B cell (primary cell): ENCODE measurements at regions not wholly inside any gene's neighbourhood (a gene's known extent, or its start where the extent isn't known, plus 50 kb on each side); places are given as distances from the start of the nearest gene placed in this dataset.

ENCODE experiments used
- ATAC-seq: fragments of 200-7000 bp; cut with Tn5 transposase; one replicate; pipeline ENCODE4 v1.10.0; 2021; ENCODE audit warnings: low read depth, mild to moderate bottlenecking, moderate number of reproducible peaks, moderate library complexity
- CTCF ChIA-PET: fragments of 350-600 bp; sonication (Branson Sonifier 250); formaldehyde crosslinking; loops from one replicate; lab custom pipeline; 2021; ENCODE audit warnings: antibody characterized with exemption, inconsistent platforms; lab: Charles Lee
- POLR2A ChIA-PET: fragments of 350-600 bp; sonication (Branson Sonifier 250); formaldehyde crosslinking; loops from one replicate; lab custom pipeline; 2021; ENCODE audit warnings: antibody characterized with exemption; lab: Charles Lee
- DNase-seq: peaks from one replicate; pipeline ENCODE4 v3.0.0; 2013
- H2AFZ ChIP-seq: 2 replicates; pipeline ENCODE4 v1.6.1; 2012; ENCODE audit warnings: mild to moderate bottlenecking, low read depth, low read length; ENCODE audit not compliant: insufficient read depth, poor library complexity, severe bottlenecking
- H3K27ac ChIP-seq, 2 donors: 1 replicate in 1 of 2; 2 replicates in 1 of 2; pipeline ENCODE4 v1.5.1; 2012 to 2013; ENCODE audit warnings: low read length in 2 of 2, mild to moderate bottlenecking in 2 of 2, moderate library complexity in 1 of 2
- H3K27me3 ChIP-seq, 4 experiments: fragments of 200-600 bp in 1 of 4; sonication (generic) in 1 of 4; replicated peaks in 1 of 4; 1 replicate in 2 of 4; 2 replicates in 2 of 4; pipeline versions ENCODE4 v1.6.1 to v1.7.0; 2013 to 2016; ENCODE audit warnings: low read length in 3 of 4, mild to moderate bottlenecking in 2 of 4, mixed read lengths in 1 of 4, moderate library complexity in 1 of 4; ENCODE audit not compliant: insufficient read depth in 4 of 4, control insufficient read depth in 3 of 4; ENCODE audit errors: control extremely low read depth in 1 of 4
- H3K36me3 ChIP-seq, 2 experiments: replicated peaks in 1 of 2; 1 replicate in 1 of 2; 2 replicates in 1 of 2; pipeline versions ENCODE4 v1.6.1 to v1.7.1; 2013; ENCODE audit warnings: low read length in 1 of 2; ENCODE audit not compliant: insufficient read depth in 2 of 2, control insufficient read depth in 1 of 2; ENCODE audit errors: control extremely low read depth in 1 of 2, extremely low read depth in 1 of 2
- H3K4me1 ChIP-seq, 2 donors: fragments of 200-600 bp in 1 of 2; sonication (generic) in 1 of 2; 1 replicate in 1 of 2; 2 replicates in 1 of 2; pipeline versions ENCODE4 v1.5.1 to v1.6.1; 2013 to 2017; ENCODE audit warnings: low read length in 2 of 2; ENCODE audit not compliant: control insufficient read depth in 2 of 2, insufficient read depth in 2 of 2
- H3K4me2 ChIP-seq: replicated peaks from 2 replicates; pipeline ENCODE3; 2012; ENCODE audit warnings: mild to moderate bottlenecking, low read depth, low read length; ENCODE audit not compliant: poor library complexity, severe bottlenecking
- H3K4me3 ChIP-seq, 5 experiments: fragments of 200-600 bp in 1 of 5; sonication (generic) in 1 of 5; 1 replicate in 3 of 5; 2 replicates in 2 of 5; pipeline versions ENCODE4 v1.5.1 to v1.7.0; 2011 to 2016; ENCODE audit warnings: low read length in 4 of 5, mild to moderate bottlenecking in 4 of 5, low read depth in 2 of 5, control low read depth in 1 of 5, moderate library complexity in 1 of 5; ENCODE audit not compliant: insufficient read depth in 1 of 5; ENCODE audit errors: control extremely low read depth in 1 of 5, extremely low read depth in 1 of 5
- H3K79me2 ChIP-seq: fragments of 200-600 bp; sonication (generic); one replicate; pipeline ENCODE4 v1.6.0; 2016; ENCODE audit warnings: low read length; ENCODE audit not compliant: control insufficient read depth, insufficient read depth
- H3K9ac ChIP-seq: fragments of 200-600 bp; sonication (generic); 2 replicates; pipeline ENCODE4 v1.6.1; 2017; ENCODE audit warnings: mild to moderate bottlenecking, low read length, moderate library complexity
- H3K9me3 ChIP-seq, 3 donors: one replicate each; pipeline versions ENCODE4 v1.6.1 to v1.7.1; 2013; ENCODE audit warnings: low read length in 2 of 3; ENCODE audit not compliant: control insufficient read depth in 2 of 3, insufficient read depth in 1 of 3; ENCODE audit errors: control extremely low read depth in 1 of 3
- H4K20me1 ChIP-seq: 2 replicates; pipeline ENCODE4 v1.6.0; 2012; ENCODE audit warnings: mild to moderate bottlenecking, low read length; ENCODE audit not compliant: insufficient read depth, control insufficient read depth, poor library complexity, severe bottlenecking
- H3K27ac Mint-ChIP-seq: one replicate; pipeline ENCODE4 v1.8.0; 2021; ENCODE audit warnings: mixed read lengths
- H3K27me3 Mint-ChIP-seq: one replicate; pipeline ENCODE4 v1.8.0; 2021; ENCODE audit warnings: mixed read lengths
- H3K4me1 Mint-ChIP-seq: one replicate; pipeline ENCODE4 v1.8.0; 2021; ENCODE audit warnings: mixed read lengths
- H3K4me3 Mint-ChIP-seq: one replicate; pipeline ENCODE4 v1.8.0; 2021; ENCODE audit warnings: mixed read lengths
- H3K9me3 Mint-ChIP-seq: one replicate; pipeline ENCODE4 v1.8.0; 2022; ENCODE audit warnings: mixed read lengths; ENCODE audit not compliant: insufficient read depth
- CTCF ChIP-seq: fragments of 200-600 bp; IDR thresholded peaks from one replicate; pipeline ENCODE4 v1.8.0; 2022; ENCODE audit warnings: antibody characterized with exemption, mild to moderate bottlenecking
- EZH2 ChIP-seq: IDR thresholded peaks from 2 replicates; pipeline ENCODE4 v1.6.1; 2012; ENCODE audit warnings: borderline replicate concordance, low read depth, mild to moderate bottlenecking, moderate library complexity, low read length; ENCODE audit not compliant: insufficient read depth, poor library complexity, severe bottlenecking
- WGBS: methylation state at CpG from one replicate; pipeline ENCODE4 v1.1.5; 2013; ENCODE audit warnings: missing lambda C conversion rate; ENCODE audit not compliant: insufficient coverage; 5-methylcytosine and 5-hydroxymethylcytosine counted together
- intact Hi-C: fragments of 100-400 bp; cut with micrococcal nuclease; formaldehyde crosslinking; loops from one replicate; pipeline ENCODE4 v1.10.0; 2022

GRCh38 chr10:128816726-128817125, 650.3 kb upstream of the MGMT start:
- H3K9me3 Mint-ChIP-seq, result no peaks in the 10 kb centered on the region
- TF ChIP-seq CTCF, result no peak
- no peak for TF ChIP-seq EZH2
- ATAC-seq (no peak), DNase-seq (no peak)
- Histone ChIP-seq H3K9ac (no peak overlapping the region), H3K4me2 (no peak overlapping the region), H3K79me2 (no peaks in the 10 kb centered on the region), H3K9me3 (peaks cover 0 to 20% (median 0%) of the 10 kb centered on the region in 3 donors), H3K4me1 (no peaks in the 10 kb centered on the region), H3K27ac (no peak overlapping the region), H4K20me1 (no peaks in the 10 kb centered on the region), H3K36me3 (no peaks in the 10 kb centered on the region), H3K4me3 (no peak overlapping the region), H2AFZ (no peak overlapping the region), H3K27me3 (no peaks in the 10 kb centered on the region)
- intact Hi-C loops, result no loop called here
- ChIA-PET POLR2A (no interaction called here), CTCF (no interaction called here)
- no peaks in the 10 kb centered on the region for H3K4me1 Mint-ChIP-seq
- H3K4me3 Mint-ChIP-seq, result no peak overlapping the region
- no peak overlapping the region for H3K27ac Mint-ChIP-seq
- H3K27me3 Mint-ChIP-seq, result peaks cover 3% of the 10 kb centered on the region
- WGBS, result no CpG with 5 or more reads among the region's 2 CpGs

GRCh38 chr10:128817636-128818035, 649.4 kb upstream of the MGMT start:
- H3K79me2 ChIP-seq, result no peaks in the 10 kb centered on the region
- TF ChIP-seq CTCF (no peak), EZH2 (no peak)
- 86% methylated on average over 1 of the region's 2 CpGs for WGBS
- no peaks in the 10 kb centered on the region for H3K4me1 ChIP-seq
- no peaks in the 10 kb centered on the region for H4K20me1 ChIP-seq
- H3K27ac Mint-ChIP-seq, result no peak overlapping the region
- H3K36me3 ChIP-seq, result no peaks in the 10 kb centered on the region
- H3K27me3 Mint-ChIP-seq, result peaks cover 3% of the 10 kb centered on the region
- no peaks in the 10 kb centered on the region for H3K27me3 ChIP-seq
- no peaks in the 10 kb centered on the region for H3K4me1 Mint-ChIP-seq
- H3K9ac ChIP-seq, result no peak overlapping the region
- H3K4me2 ChIP-seq, result no peak overlapping the region
- ChIA-PET CTCF (no interaction called here), POLR2A (no interaction called here)
- H3K4me3 ChIP-seq, result no peak overlapping the region
- no peaks in the 10 kb centered on the region for H3K9me3 Mint-ChIP-seq
- H3K4me3 Mint-ChIP-seq, result no peak overlapping the region
- no peak for DNase-seq
- intact Hi-C loops, result no loop called here
- H2AFZ ChIP-seq, result no peak overlapping the region
- no peak overlapping the region for H3K27ac ChIP-seq
- ATAC-seq, result no peak
- H3K9me3 ChIP-seq, result peaks cover 0 to 20% (median 0%) of the 10 kb centered on the region in 3 donors
